OCI-LY1 (cell line): ENCODE measurements at regions not wholly inside any gene's neighbourhood (a gene's known extent, or its start where the extent isn't known, plus 50 kb on each side); places are given as distances from the start of the nearest gene placed in this dataset.

Source experiments
- CTCF ChIP-seq: fragments of 200-600 bp; sonication (generic), shearing (Covaris generic); IDR thresholded peaks from 2 replicates; pipeline ENCODE4 v1.5.1; 2017; ENCODE audit warnings: mild to moderate bottlenecking, antibody characterized with exemption, low read length, moderate library complexity, mixed read lengths
- EZH2 ChIP-seq: fragments of 200-600 bp; sonication (generic), shearing (Covaris generic); IDR thresholded peaks from 2 replicates; pipeline ENCODE4 v1.8.0; 2017; ENCODE audit warnings: borderline replicate concordance, mixed run types, mild to moderate bottlenecking, antibody characterized with exemption, low read length, moderate library complexity, mixed read lengths

GRCh38 chr1:70785287-70785686 lies 262.3 kb downstream of the PTGER3 start:
- TF ChIP-seq CTCF = no peak
- TF ChIP-seq EZH2 = no peak
